Erythroblast (primary cell): ENCODE measurements at regions not wholly inside any gene's neighbourhood (a gene's known extent, or its start where the extent isn't known, plus 50 kb on each side); places are given as distances from the start of the nearest gene placed in this dataset.

Experiments used
- GATA1 ChIP-seq: IDR thresholded peaks from 2 replicates; pipeline ENCODE4 v1.6.1; 2011; ENCODE audit warnings: low read depth, mild to moderate bottlenecking, control low read depth, low read length, moderate library complexity
- POLR2A ChIP-seq: IDR thresholded peaks from 2 replicates; pipeline ENCODE4 v1.6.1; 2011; ENCODE audit warnings: mild to moderate bottlenecking, low read length

DNA sequence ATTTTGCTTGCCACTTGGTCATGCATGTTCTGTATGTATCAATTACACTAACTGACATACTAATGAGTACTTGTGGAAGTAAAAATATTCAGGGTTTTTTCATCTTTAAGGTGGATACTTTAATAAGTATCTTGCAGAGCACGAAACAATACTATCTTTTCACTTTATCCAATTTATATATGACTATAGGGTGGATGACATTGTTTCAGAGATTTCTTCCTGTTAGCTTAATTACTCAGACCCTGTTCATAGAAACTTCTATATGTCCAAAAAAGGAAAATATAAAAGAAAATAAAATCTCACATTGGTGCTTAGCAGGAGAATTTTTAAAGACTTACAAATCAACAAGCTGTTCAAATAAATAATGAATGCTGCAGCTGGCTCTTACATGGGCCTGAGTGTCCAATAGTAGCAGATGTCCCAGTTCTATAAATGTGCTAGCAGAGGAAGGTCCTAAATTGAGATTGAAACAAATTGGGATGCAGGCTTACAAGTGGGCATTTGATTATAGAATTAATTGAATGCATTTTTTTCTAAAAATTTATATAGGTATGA, 91.5 kb upstream of the THSD7A start:
- TF ChIP-seq POLR2A (no peak), GATA1 (no peak)
